ENCODE measurements at regions not wholly inside any gene's neighbourhood (a gene's known extent, or its start where the extent isn't known, plus 50 kb on each side); places are given as distances from the start of the nearest gene placed in this dataset.

- no peaks in the 10 kb centered on the region for H4K20me1 ChIP-seq (ENCODE audit: insufficient read depth, low read length)
- H3K36me3 ChIP-seq (replicated peaks in 1 of 2; ENCODE audit: control insufficient read depth in 1 of 2, insufficient read depth in 2 of 2, low read length in 2 of 2): no peaks in the 10 kb centered on the region
- H3K27ac ChIP-seq (ENCODE audit: extremely low read length, insufficient read depth, low read length): no peak overlapping the region
- intact Hi-C loops (cut with micrococcal nuclease; ENCODE audit: unreplicated experiment): no loop called here
- FAIRE-seq: no peak
- POLR2A ChIA-PET: no interaction called here
- no peak overlapping the region for H3K4me3 ChIP-seq (replicated peaks in 1 of 3; ENCODE audit: insufficient read depth in 1 of 3, low read depth in 2 of 3, low read length in 3 of 3)
- no peaks in the 10 kb centered on the region for H3K4me1 ChIP-seq (ENCODE audit: insufficient read depth, low read length)
- in situ Hi-C loops (cut with HindIII; ENCODE audit: extremely low pct_ligation_motif_present, low pct_unique_long_range_greater_than_20kb): no loop called here
- H3K27me3 ChIP-seq (ENCODE audit: control insufficient read depth in 1 of 2, insufficient read depth in 2 of 2, low read length in 2 of 2): no peaks in the 10 kb centered on the region
- no peak overlapping the region for H2AFZ ChIP-seq (ENCODE audit: low read length)
- CTCF ChIA-PET (ENCODE audit: low intra/inter-chr PET ratio, low total read pairs): no interaction called here
- no peak for DNase-seq (ENCODE audit: low spot score)
- no TSS peak for BruUV-seq (replicated peaks)
- 1% methylated on average over 3 of the region's 3 CpGs for WGBS (ENCODE audit: low lambda C conversion rate)
- TF ChIP-seq ZBTB40 (IDR thresholded peaks at IDR 0.05): no peak
- no peak for TF ChIP-seq ZBTB40 (CRISPR knock-in tag; IDR thresholded peaks at IDR 0.05)
- no peak for TF ChIP-seq NAIF1 (CRISPR knock-in tag; IDR thresholded peaks at IDR 0.05; ENCODE audit: borderline replicate concordance)
- TF ChIP-seq ZNF850 (CRISPR knock-in tag; conservative IDR thresholded peaks at IDR 0.05): no peak
- no peak for TF ChIP-seq ZBTB14 (CRISPR knock-in tag; IDR thresholded peaks at IDR 0.05)
- no peak for TF ChIP-seq ZNF326 (CRISPR knock-in tag; IDR thresholded peaks at IDR 0.05; ENCODE audit: borderline replicate concordance)
- TF ChIP-seq NFE2 (CRISPR knock-in tag; IDR thresholded peaks at IDR 0.05): no peak
- TF ChIP-seq ZFP41 (CRISPR knock-in tag; IDR thresholded peaks at IDR 0.05; ENCODE audit: borderline replicate concordance): no peak
- no peak for TF ChIP-seq BRF2 (CRISPR knock-in tag; IDR thresholded peaks at IDR 0.05)
- ATAC-seq: no peak
- H3K9ac ChIP-seq (ENCODE audit: insufficient read depth, low read depth, low read length): no peak overlapping the region
- H3K4me2 ChIP-seq (ENCODE audit: low read depth, low read length): no peak overlapping the region
- no peaks in the 10 kb centered on the region for H3K9me3 ChIP-seq (ENCODE audit: low read length)
- H3K79me2 ChIP-seq (ENCODE audit: insufficient read depth, low read length): no peaks in the 10 kb centered on the region
Observed at GRCh38 chr5:145130996-145131395, 704.1 kb downstream of the PRELID2 start.

All from HepG2 (cell line).